HG02852 (cell line): ENCODE measurements at regions not wholly inside any gene's neighbourhood (a gene's known extent, or its start where the extent isn't known, plus 50 kb on each side); places are given as distances from the start of the nearest gene placed in this dataset.
"Not testable (repeated sequence)": the region's sequence is repeated elsewhere in the genome, so short reads cannot be mapped to it uniquely, and the experiment has no call there.

Experiments used
- ATAC-seq: cut with Tn5 transposase; IDR thresholded peaks from one replicate; pipeline ENCODE4 v1.9.1; 2021; ENCODE audit warnings: mild to moderate bottlenecking, moderate library complexity; ENCODE audit not compliant: unreplicated experiment

- ATAC-seq: no peak
These were observed 114.1 kb downstream of the FAR1 start for GRCh38 chr11:13782390-13783075.

GRCh38 chr11:13784441-13784840 lies 116.0 kb downstream of the FAR1 start:
- no peak for ATAC-seq

GRCh38 chr11:13784855-13785254 lies 116.4 kb downstream of the FAR1 start:
- ATAC-seq: no peak

- ATAC-seq: no peak
These were observed 118.2 kb downstream of the FAR1 start for GRCh38 chr11:13786688-13787087.

GRCh38 chr11:13797616-13798015 lies 129.1 kb downstream of the FAR1 start:
- ATAC-seq: not testable (repeated sequence)

GRCh38 chr11:13800901-13801300 lies 132.4 kb downstream of the FAR1 start:
- no peak for ATAC-seq

- ATAC-seq: no peak
These were observed 144.2 kb upstream of the SPON1 start for GRCh38 chr11:13818325-13818724.

GRCh38 chr11:13826505-13827278 lies 135.8 kb upstream of the SPON1 start:
- no peak for ATAC-seq

- no peak for ATAC-seq
These were observed 130.8 kb upstream of the SPON1 start for GRCh38 chr11:13831696-13832095.

- ATAC-seq: no peak
These were observed 128.1 kb upstream of the SPON1 start for GRCh38 chr11:13834463-13834862.

- ATAC-seq: no peak
These were observed 125.9 kb upstream of the SPON1 start for GRCh38 chr11:13836666-13837065.

- no peak for ATAC-seq
These were observed 125.2 kb upstream of the SPON1 start for GRCh38 chr11:13837286-13837685.

GRCh38 chr11:13841393-13841792 lies 121.1 kb upstream of the SPON1 start:
- ATAC-seq: no peak

GRCh38 chr11:13848031-13848430 lies 114.5 kb upstream of the SPON1 start:
- ATAC-seq: no peak

GRCh38 chr11:13850231-13851005 lies 112.1 kb upstream of the SPON1 start:
- ATAC-seq: no peak

GRCh38 chr11:13851691-13852090 lies 110.8 kb upstream of the SPON1 start:
- ATAC-seq: no peak

- no peak for ATAC-seq
These were observed 110.0 kb upstream of the SPON1 start for GRCh38 chr11:13852481-13852880.

- no peak for ATAC-seq
These were observed 104.7 kb upstream of the SPON1 start for GRCh38 chr11:13857828-13858227.

GRCh38 chr11:13859892-13860291 lies 102.6 kb upstream of the SPON1 start:
- no peak for ATAC-seq

GRCh38 chr11:13861411-13861810 lies 101.1 kb upstream of the SPON1 start:
- ATAC-seq: no peak

GRCh38 chr11:13862845-13863392 lies 99.6 kb upstream of the SPON1 start:
- ATAC-seq: no peak
